ENCODE measurements at regions not wholly inside any gene's neighbourhood (a gene's known extent, or its start where the extent isn't known, plus 50 kb on each side); places are given as distances from the start of the nearest gene placed in this dataset.

- no peak for DNase-seq (ENCODE audit: low spot score)
Observed at GRCh38 chr2:222058819-222059445, 239.9 kb downstream of the PAX3 start.

- no peak for DNase-seq (ENCODE audit: low spot score)
Observed at GRCh38 chr2:222057347-222058073, 241.3 kb downstream of the PAX3 start.

GRCh38 chr2:222055328-222055727 lies 243.5 kb downstream of the PAX3 start:
- no peak for DNase-seq (ENCODE audit: low spot score)

- no peak for DNase-seq (ENCODE audit: low spot score)
Observed at GRCh38 chr2:222054813-222055212, 244.0 kb downstream of the PAX3 start.

- DNase-seq (ENCODE audit: low spot score): no peak
Observed at GRCh38 chr2:222052934-222053367, 245.8 kb downstream of the PAX3 start.

GRCh38 chr2:222050981-222051380 lies 247.8 kb downstream of the PAX3 start:
- no peak for DNase-seq (ENCODE audit: low spot score)

- no peak for DNase-seq (ENCODE audit: low spot score)
Observed at GRCh38 chr2:222049946-222050345, 248.9 kb downstream of the PAX3 start.

GRCh38 chr2:222043897-222044296 lies 254.9 kb downstream of the PAX3 start:
- no peak for DNase-seq (ENCODE audit: low spot score)

GRCh38 chr2:222042666-222043065 lies 256.1 kb downstream of the PAX3 start:
- DNase-seq (ENCODE audit: low spot score): no peak

GRCh38 chr2:222040333-222040732 lies 258.5 kb downstream of the PAX3 start:
- DNase-seq (ENCODE audit: low spot score): no peak

- no peak for DNase-seq (ENCODE audit: low spot score)
Observed at GRCh38 chr2:222039821-222040220, 259.0 kb downstream of the PAX3 start.

- DNase-seq (ENCODE audit: low spot score): no peak
Observed at GRCh38 chr2:222038067-222038802, 260.6 kb downstream of the PAX3 start.

GRCh38 chr2:222037211-222037610 lies 261.6 kb downstream of the PAX3 start:
- no peak for DNase-seq (ENCODE audit: low spot score)

GRCh38 chr2:222034058-222034457 lies 264.7 kb downstream of the PAX3 start:
- no peak for DNase-seq (ENCODE audit: low spot score)

GRCh38 chr2:222033541-222033940 lies 265.3 kb downstream of the PAX3 start:
- DNase-seq (ENCODE audit: low spot score): no peak

- DNase-seq (ENCODE audit: low spot score): no peak
Observed at GRCh38 chr2:222025881-222026271, 272.9 kb downstream of the PAX3 start.

- DNase-seq (ENCODE audit: low spot score): no peak
Observed at GRCh38 chr2:222024932-222025880, 273.6 kb downstream of the PAX3 start.

- no peak for DNase-seq (ENCODE audit: low spot score)
Observed at GRCh38 chr2:222017252-222017850, 281.4 kb downstream of the PAX3 start.

- no peak for DNase-seq (ENCODE audit: low spot score)
Observed at GRCh38 chr2:222013889-222014288, 284.9 kb downstream of the PAX3 start.

- no peak for DNase-seq (ENCODE audit: low spot score)
Observed at GRCh38 chr2:222000326-222000725, 298.5 kb downstream of the PAX3 start.

- DNase-seq (ENCODE audit: low spot score): no peak
Observed at GRCh38 chr2:221999717-222000116, 299.1 kb downstream of the PAX3 start.

GRCh38 chr2:221999166-221999565 lies 299.6 kb downstream of the PAX3 start:
- no peak for DNase-seq (ENCODE audit: low spot score)
